ENCODE measurements at regions not wholly inside any gene's neighbourhood (a gene's known extent, or its start where the extent isn't known, plus 50 kb on each side); places are given as distances from the start of the nearest gene placed in this dataset.

DNA sequence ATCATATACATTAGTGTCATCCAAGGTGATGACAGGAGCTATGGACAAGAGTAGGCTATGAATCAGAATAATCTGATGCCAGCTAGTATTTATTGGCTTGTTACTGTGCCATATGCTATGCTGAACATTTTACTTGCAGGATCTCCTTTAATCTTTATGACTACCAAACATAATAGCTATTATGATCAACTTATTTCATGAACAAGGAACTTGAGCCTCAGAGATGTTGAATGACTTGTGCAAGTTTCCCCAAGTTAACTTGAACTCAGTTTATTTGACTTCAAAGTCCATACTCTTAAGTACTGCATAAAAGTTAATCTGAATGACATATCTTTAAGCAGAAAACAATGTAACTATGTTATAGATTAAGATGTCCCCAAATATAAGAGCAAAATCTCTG, 178.8 kb upstream of the ARHGAP20 start:
- no peak for DNase-seq
- intact Hi-C loops (cut with DNase I, micrococcal nuclease), result no loop called here

DNA sequence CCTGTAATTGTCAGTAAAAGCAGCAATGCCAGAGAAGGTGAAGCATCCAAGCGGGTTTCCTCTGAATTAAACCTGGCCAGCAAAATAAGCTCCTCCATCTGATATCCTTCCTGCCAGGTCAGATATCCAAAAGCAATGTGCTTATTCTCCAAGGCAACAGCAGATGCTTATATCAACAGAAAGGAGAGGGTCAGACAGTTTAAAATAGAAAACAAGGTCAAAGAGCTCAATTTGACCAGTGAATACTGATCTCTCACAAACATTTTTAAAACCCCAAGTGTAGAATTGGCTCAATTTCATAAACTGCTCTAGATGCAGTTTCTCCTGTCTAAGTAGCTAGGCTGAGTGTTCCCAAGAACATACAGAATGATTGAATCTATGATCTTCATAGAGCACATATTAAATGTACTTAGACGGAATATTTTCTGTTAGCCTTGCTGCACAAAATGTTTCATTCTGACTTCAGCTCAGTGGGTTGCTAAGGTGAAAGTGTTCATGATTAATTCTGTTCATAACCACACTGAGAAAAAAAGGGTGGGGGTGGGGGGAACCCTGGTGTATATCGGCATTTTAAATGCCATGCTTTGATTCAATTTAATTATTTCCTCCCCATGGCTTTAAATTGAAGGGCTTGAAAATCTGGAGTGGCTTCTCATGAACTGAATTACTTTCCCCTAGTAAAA, 174.2 kb upstream of the ARHGAP20 start:
- intact Hi-C loops (cut with DNase I, micrococcal nuclease), result no loop called here

More for the DNA sequence above, 178.8 kb upstream of the ARHGAP20 start:
- H3K9me3 ChIP-seq, result no peaks in the 10 kb centered on the region
- ATAC-seq, result peak; percentile 83
- no peaks in the 10 kb centered on the region for H3K4me1 ChIP-seq (ENCODE audit: low read depth)
- no peaks in the 10 kb centered on the region for H3K36me3 ChIP-seq (ENCODE audit: low read depth)
- H3K4me3 ChIP-seq, result no peak overlapping the region
- TF ChIP-seq, protein P1, sequence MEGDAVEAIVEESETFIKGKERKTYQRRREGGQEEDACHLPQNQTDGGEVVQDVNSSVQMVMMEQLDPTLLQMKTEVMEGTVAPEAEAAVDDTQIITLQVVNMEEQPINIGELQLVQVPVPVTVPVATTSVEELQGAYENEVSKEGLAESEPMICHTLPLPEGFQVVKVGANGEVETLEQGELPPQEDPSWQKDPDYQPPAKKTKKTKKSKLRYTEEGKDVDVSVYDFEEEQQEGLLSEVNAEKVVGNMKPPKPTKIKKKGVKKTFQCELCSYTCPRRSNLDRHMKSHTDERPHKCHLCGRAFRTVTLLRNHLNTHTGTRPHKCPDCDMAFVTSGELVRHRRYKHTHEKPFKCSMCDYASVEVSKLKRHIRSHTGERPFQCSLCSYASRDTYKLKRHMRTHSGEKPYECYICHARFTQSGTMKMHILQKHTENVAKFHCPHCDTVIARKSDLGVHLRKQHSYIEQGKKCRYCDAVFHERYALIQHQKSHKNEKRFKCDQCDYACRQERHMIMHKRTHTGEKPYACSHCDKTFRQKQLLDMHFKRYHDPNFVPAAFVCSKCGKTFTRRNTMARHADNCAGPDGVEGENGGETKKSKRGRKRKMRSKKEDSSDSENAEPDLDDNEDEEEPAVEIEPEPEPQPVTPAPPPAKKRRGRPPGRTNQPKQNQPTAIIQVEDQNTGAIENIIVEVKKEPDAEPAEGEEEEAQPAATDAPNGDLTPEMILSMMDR (IDR thresholded peaks at IDR 0.05), result no peak

DNA sequence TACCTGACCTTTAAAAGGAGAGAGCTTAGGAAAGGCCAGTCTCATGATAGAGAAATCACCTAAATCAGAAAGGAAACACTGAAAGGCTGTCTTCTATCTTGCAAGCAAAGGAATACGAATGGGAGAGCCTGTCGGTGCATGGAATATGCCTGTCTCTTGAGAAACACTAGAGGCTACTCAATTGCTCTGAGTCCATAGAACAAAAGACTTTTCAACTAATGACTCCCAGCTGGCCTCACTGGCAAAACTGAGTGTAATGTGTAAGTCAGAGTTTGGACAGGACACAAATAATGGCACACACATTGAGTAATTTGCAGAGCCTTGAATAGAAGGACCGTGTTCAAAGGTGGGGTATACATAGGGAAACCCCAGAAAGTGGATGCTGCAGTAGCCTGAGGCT, 171.0 kb upstream of the ARHGAP20 start:
- intact Hi-C loops (cut with DNase I, micrococcal nuclease), result no loop called here
- Histone ChIP-seq H3K4me1 (ENCODE audit: low read depth) (no peaks in the 10 kb centered on the region), H3K36me3 (ENCODE audit: low read depth) (no peaks in the 10 kb centered on the region), H3K9me3 (no peaks in the 10 kb centered on the region), H3K4me3 (no peak overlapping the region)
- no peak for DNase-seq
- TF ChIP-seq, protein P1 (IDR thresholded peaks at IDR 0.05), result no peak
- no peak for ATAC-seq

More for the DNA sequence above, 174.2 kb upstream of the ARHGAP20 start:
- TF ChIP-seq, protein P1 (IDR thresholded peaks at IDR 0.05), result no peak
- no peak overlapping the region for H3K4me3 ChIP-seq
- no peaks in the 10 kb centered on the region for H3K4me1 ChIP-seq (ENCODE audit: low read depth)
- no peaks in the 10 kb centered on the region for H3K36me3 ChIP-seq (ENCODE audit: low read depth)
- H3K9me3 ChIP-seq, result no peaks in the 10 kb centered on the region
- ATAC-seq (no peak), DNase-seq (no peak)

DNA sequence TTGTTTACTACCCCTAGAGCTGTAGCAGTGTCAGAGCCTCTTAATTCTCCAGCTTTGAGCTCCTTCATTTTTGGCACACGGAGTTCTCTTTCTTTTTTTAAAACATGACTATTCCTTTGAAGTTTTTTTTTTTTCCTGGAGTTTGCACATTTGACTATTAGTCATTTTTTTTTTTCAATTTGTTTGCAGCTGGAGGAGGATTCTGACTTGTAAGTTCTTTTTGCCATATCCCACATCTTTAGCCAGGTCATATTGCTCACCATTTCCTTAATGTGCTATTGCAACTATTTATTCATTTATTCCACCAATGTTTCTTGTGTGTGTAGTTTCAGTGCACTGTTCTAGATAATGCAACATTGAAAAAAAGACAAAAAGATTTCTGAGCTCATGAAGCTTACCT, 166.3 kb upstream of the ARHGAP20 start:
- TF ChIP-seq, protein P1 (IDR thresholded peaks at IDR 0.05), result no peak
- DNase-seq, result no peak
- no peaks in the 10 kb centered on the region for H3K36me3 ChIP-seq (ENCODE audit: low read depth)
- H3K9me3 ChIP-seq, result no peaks in the 10 kb centered on the region
- no peak overlapping the region for H3K4me3 ChIP-seq
- no peaks in the 10 kb centered on the region for H3K4me1 ChIP-seq (ENCODE audit: low read depth)
- ATAC-seq, result no peak
- intact Hi-C loops (cut with DNase I, micrococcal nuclease), result no loop called here

DNA sequence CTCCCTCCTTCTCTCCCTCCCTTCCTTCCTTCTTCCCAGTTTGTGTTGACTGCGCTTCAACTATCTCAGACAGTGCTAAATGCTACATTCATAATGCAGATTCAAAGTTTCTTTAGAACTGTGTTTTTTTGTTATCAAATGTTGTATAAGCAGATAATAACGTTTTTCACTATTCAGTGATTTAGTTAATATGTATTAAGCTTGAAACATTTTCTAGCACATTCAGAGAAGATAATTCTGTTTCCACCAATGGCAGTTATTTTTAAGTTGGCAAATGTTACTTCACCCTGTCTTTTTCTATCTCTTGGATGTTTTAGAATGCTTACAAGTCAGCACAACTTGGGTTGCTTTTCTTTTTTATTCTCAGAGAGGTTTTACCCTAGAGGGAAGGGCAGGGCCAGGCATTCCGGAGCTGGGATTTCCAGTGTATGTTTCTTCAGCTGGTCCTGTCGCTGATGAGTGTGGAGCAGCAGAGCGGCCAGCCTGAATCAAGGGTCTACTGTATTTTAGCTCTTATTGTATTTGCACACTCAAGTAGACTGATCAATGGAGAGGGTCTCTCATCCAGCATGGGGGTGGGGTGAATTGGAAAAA, 162.3 kb upstream of the ARHGAP20 start:
- ATAC-seq (no peak), DNase-seq (no peak)
- intact Hi-C loops (cut with DNase I, micrococcal nuclease), result no loop called here
- H3K36me3 ChIP-seq (ENCODE audit: low read depth), result no peaks in the 10 kb centered on the region
- H3K9me3 ChIP-seq, result no peaks in the 10 kb centered on the region
- TF ChIP-seq, protein P1 (IDR thresholded peaks at IDR 0.05), result no peak
- no peaks in the 10 kb centered on the region for H3K4me1 ChIP-seq (ENCODE audit: low read depth)
- no peak overlapping the region for H3K4me3 ChIP-seq
